Esophagus squamous epithelium (tissue), 4 donors: ENCODE measurements at regions not wholly inside any gene's neighbourhood (a gene's known extent, or its start where the extent isn't known, plus 50 kb on each side); places are given as distances from the start of the nearest gene placed in this dataset.

Experiments
- CTCF ChIP-seq, 6 experiments: fragments of 450-650 bp in 4 of 6; fragments of 200-600 bp in 2 of 6; sonication (generic) in 2 of 6; IDR thresholded peaks; one replicate each; pipeline ENCODE4 v1.5.1; 2016 to 2019; ENCODE audit warnings: antibody characterized with exemption in 6 of 6, mild to moderate bottlenecking in 4 of 6, moderate library complexity in 4 of 6
- POLR2A ChIP-seq, 4 donors: fragments of 450-650 bp; IDR thresholded peaks; one replicate each; pipeline ENCODE4 v1.6.1; 2017; ENCODE audit warnings: antibody characterized with exemption in 4 of 4, mild to moderate bottlenecking in 4 of 4, moderate library complexity in 3 of 4

DNA sequence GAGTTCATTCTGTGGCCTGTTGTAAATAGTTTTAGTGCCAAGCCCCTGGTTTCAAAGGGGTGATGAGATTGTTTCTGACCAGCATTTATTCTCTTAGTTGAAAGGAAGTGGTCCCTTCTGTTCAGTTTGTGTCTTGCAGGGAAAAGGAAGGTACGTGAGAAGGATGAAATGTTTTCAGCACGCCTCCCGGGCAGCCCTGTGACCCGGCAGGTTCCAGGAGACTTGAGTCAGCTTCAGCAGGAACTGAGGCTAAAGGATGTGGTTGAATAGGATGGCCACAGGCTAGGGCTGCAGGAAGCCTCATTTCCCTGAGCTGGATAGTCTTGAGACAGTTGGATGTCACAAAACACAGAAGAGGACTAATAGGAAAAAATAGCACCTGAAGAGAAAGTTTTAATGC lies 132.4 kb upstream of the SYNDIG1 start:
- no peak for TF ChIP-seq CTCF (IDR thresholded peaks at IDR 0.05)
- TF ChIP-seq POLR2A (IDR thresholded peaks at IDR 0.05) = no peak
